Heart left ventricle (tissue), 16 donors: ENCODE measurements at regions not wholly inside any gene's neighbourhood (a gene's known extent, or its start where the extent isn't known, plus 50 kb on each side); places are given as distances from the start of the nearest gene placed in this dataset.

Source experiments
- ATAC-seq, 4 donors: fragments of 200-7000 bp; cut with Tn5 transposase; one replicate each; pipeline ENCODE4 v1.9.1; 2020 to 2022; ENCODE audit warnings: moderate library complexity in 4 of 4, mild to moderate bottlenecking in 3 of 4, moderate number of reproducible peaks in 1 of 4
- DNase-seq, 5 donors: peaks; one replicate each; pipeline ENCODE4 v3.0.0-alpha.2; 2020
- H3K27ac ChIP-seq, 12 donors: fragments of 200-600 bp; sonication (generic) in 4 of 12; one replicate each; pipeline versions ENCODE4 v1.5.0 to v1.8.0; 2016 to 2022; ENCODE audit warnings: mild to moderate bottlenecking in 2 of 12
- H3K27me3 ChIP-seq, 9 donors: fragments of 200-600 bp; sonication (generic) in 2 of 9; one replicate each; pipeline versions ENCODE4 v1.5.1 to v1.8.0; 2016 to 2022; ENCODE audit warnings: mild to moderate bottlenecking in 3 of 9
- H3K36me3 ChIP-seq, 9 donors: fragments of 200-600 bp; sonication (generic) in 2 of 9; one replicate each; pipeline versions ENCODE4 v1.5.0 to v1.8.0; 2018 to 2022; ENCODE audit warnings: mild to moderate bottlenecking in 2 of 9
- H3K4me1 ChIP-seq, 12 donors: fragments of 200-600 bp; sonication (generic) in 4 of 12; one replicate each; pipeline versions ENCODE4 v1.5.0 to v1.8.0; 2016 to 2022; ENCODE audit warnings: mild to moderate bottlenecking in 3 of 12
- H3K4me3 ChIP-seq, 12 donors: fragments of 200-600 bp; sonication (generic) in 4 of 12; one replicate each; pipeline versions ENCODE4 v1.5.0 to v1.8.0; 2017 to 2022; ENCODE audit warnings: mild to moderate bottlenecking in 9 of 12, moderate library complexity in 4 of 12
- H3K9me3 ChIP-seq, 12 donors: fragments of 200-600 bp; sonication (generic) in 4 of 12; one replicate each; pipeline versions ENCODE4 v1.5.0 to v1.8.0; 2016 to 2022; ENCODE audit warnings: mild to moderate bottlenecking in 1 of 12
- POLR2A ChIP-seq, 2 donors: fragments of 450-650 bp; IDR thresholded peaks; one replicate each; pipeline ENCODE4 v1.6.1; 2017; ENCODE audit warnings: antibody characterized with exemption in 2 of 2, mild to moderate bottlenecking in 2 of 2, moderate library complexity in 2 of 2
- whole genome bisulfite sequencing, 4 donors: extraction: QIAGEN DNeasy Blood & Tissue Kit in 2 of 4; methylation state at CpG; one replicate each; pipeline versions ENCODE4 v1.1.5 to v1.1.7; 2013 to 2018; 5-methylcytosine and 5-hydroxymethylcytosine counted together
- intact Hi-C, 10 donors: fragments of 100-400 bp; cut with DNase I; formaldehyde crosslinking; loops; one replicate each; pipeline versions ENCODE4 v1.11.1 to v1.14.2; 2022
- TF ChIP-seq, protein P1 (sequence below), 12 donors: fragments of 200-600 bp; sonication (generic) in 4 of 12; IDR thresholded peaks; one replicate each; pipeline versions ENCODE4 v1.5.0 to v1.8.0; 2018 to 2022; ENCODE audit warnings: antibody characterized with exemption in 12 of 12, mild to moderate bottlenecking in 5 of 12
- donor health status: ischemic (EF 13 %, LVEDD 7.1; RV severe dilation, severe dysfunction).
- donor health status: healthy with polysubstance abuse.
- donor health status: DM: no; HTN: yes; CAD: no.
- donor health status: DM: no; HTN: no; CAD: no.
- donor health status: ischemic (EF 25% LVEDD 6.9; RV normal size, moderate dysfunction).
- donor health status: ischemic (EF 25% LVEDD 5.7; RV mildly dilated, moderate dysfunction).
- donor health status: healthy.
- donor health status: DM: yes; HTN: yes; CAD: no.
- donor health status: ischemic (EF 35%, LVEDD 5.7; RV mildly dilated, moderate dysfunction).
- donor health status: nonischemic (EF 11% LVEDD 7.7; RV severe dilation, severe dysfunction).
- donor health status: DM: yes; HTN: yes; CAD: no.
- donor health status: PGD.
- donor health status: ischemic (EF 29% LVEDD 5.4; RV normal size, mild dysfunction).
- donor health status: nonischemic (EF 23%, LVEDD 6.1; RV moderate dilation, normal function).

- H3K27ac ChIP-seq: no peak overlapping the region
- no peak for DNase-seq
- intact Hi-C loops: no loop called here
- 47 to 56% (median 52%) methylated on average over 1 of the region's 1 CpG for WGBS, 4 donors
- H3K4me1 ChIP-seq: no peaks in the 10 kb centered on the region
- H3K27me3 ChIP-seq: no peaks in the 10 kb centered on the region
- no peak overlapping the region for H3K4me3 ChIP-seq
- H3K36me3 ChIP-seq: no peaks in the 10 kb centered on the region
- TF ChIP-seq, protein P1, sequence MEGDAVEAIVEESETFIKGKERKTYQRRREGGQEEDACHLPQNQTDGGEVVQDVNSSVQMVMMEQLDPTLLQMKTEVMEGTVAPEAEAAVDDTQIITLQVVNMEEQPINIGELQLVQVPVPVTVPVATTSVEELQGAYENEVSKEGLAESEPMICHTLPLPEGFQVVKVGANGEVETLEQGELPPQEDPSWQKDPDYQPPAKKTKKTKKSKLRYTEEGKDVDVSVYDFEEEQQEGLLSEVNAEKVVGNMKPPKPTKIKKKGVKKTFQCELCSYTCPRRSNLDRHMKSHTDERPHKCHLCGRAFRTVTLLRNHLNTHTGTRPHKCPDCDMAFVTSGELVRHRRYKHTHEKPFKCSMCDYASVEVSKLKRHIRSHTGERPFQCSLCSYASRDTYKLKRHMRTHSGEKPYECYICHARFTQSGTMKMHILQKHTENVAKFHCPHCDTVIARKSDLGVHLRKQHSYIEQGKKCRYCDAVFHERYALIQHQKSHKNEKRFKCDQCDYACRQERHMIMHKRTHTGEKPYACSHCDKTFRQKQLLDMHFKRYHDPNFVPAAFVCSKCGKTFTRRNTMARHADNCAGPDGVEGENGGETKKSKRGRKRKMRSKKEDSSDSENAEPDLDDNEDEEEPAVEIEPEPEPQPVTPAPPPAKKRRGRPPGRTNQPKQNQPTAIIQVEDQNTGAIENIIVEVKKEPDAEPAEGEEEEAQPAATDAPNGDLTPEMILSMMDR (IDR thresholded peaks at IDR 0.05): no peak
- TF ChIP-seq POLR2A (IDR thresholded peaks at IDR 0.05): no peak
- H3K9me3 ChIP-seq: peaks cover 0 to 47% (median 20%) of the 10 kb centered on the region in 12 donors
- no peak for ATAC-seq
These were observed 801.9 kb downstream of the PLOD2 start for GRCh38 chr3:145359040-145359439.

GRCh38 chr3:145368748-145369147 is 792.2 kb downstream of the PLOD2 start:
- H3K4me3 ChIP-seq: no peak overlapping the region
- no peaks in the 10 kb centered on the region for H3K27me3 ChIP-seq
- intact Hi-C loops: no loop called here
- H3K4me1 ChIP-seq: no peaks in the 10 kb centered on the region
- no peak for DNase-seq
- peaks cover 0 to 10% (median 0%) of the 10 kb centered on the region in 12 donors for H3K9me3 ChIP-seq
- no peaks in the 10 kb centered on the region for H3K36me3 ChIP-seq
- H3K27ac ChIP-seq: no peak overlapping the region
- no peak for ATAC-seq
- TF ChIP-seq, protein P1 (IDR thresholded peaks at IDR 0.05): no peak
- no peak for TF ChIP-seq POLR2A (IDR thresholded peaks at IDR 0.05)
- WGBS, 4 donors: 87 to 90% (median 88%) methylated on average over 2 of the region's 2 CpGs

GRCh38 chr3:145370870-145371269 is 790.1 kb downstream of the PLOD2 start:
- H3K9me3 ChIP-seq: peaks cover 0 to 15% (median 0%) of the 10 kb centered on the region in 12 donors
- DNase-seq (no peak), ATAC-seq (no peak)
- no peak overlapping the region for H3K4me3 ChIP-seq
- H3K27ac ChIP-seq: no peak overlapping the region
- 76 to 85% (median 80%) methylated on average over 5 of the region's 5 CpGs for WGBS, 4 donors
- no peaks in the 10 kb centered on the region for H3K27me3 ChIP-seq
- intact Hi-C loops: loop anchor here in 1 of 10 donors (5.0 kb wide), 1 partner anchor 351 kb away; no protein-coding TSS in a partner anchor
- no peak for TF ChIP-seq POLR2A (IDR thresholded peaks at IDR 0.05)
- TF ChIP-seq, protein P1 (IDR thresholded peaks at IDR 0.05): no peak
- no peaks in the 10 kb centered on the region for H3K36me3 ChIP-seq
- no peaks in the 10 kb centered on the region for H3K4me1 ChIP-seq

- ATAC-seq (no peak), DNase-seq (no peak)
- H3K36me3 ChIP-seq: no peaks in the 10 kb centered on the region
- H3K9me3 ChIP-seq: peaks cover 0 to 5% (median 0%) of the 10 kb centered on the region in 12 donors
- no peak overlapping the region for H3K4me3 ChIP-seq
- no peaks in the 10 kb centered on the region for H3K27me3 ChIP-seq
- 77 to 84% (median 80%) methylated on average over 1 of the region's 1 CpG for WGBS, 4 donors
- H3K4me1 ChIP-seq: no peaks in the 10 kb centered on the region
- intact Hi-C loops: no loop called here
- H3K27ac ChIP-seq: no peak overlapping the region
- TF ChIP-seq, protein P1 (IDR thresholded peaks at IDR 0.05): no peak
- no peak for TF ChIP-seq POLR2A (IDR thresholded peaks at IDR 0.05)
These were observed 783.7 kb downstream of the PLOD2 start for GRCh38 chr3:145377301-145377700.
